PC-9 (cell line): ENCODE measurements at regions not wholly inside any gene's neighbourhood (a gene's known extent, or its start where the extent isn't known, plus 50 kb on each side); places are given as distances from the start of the nearest gene placed in this dataset.
A peak's percentile ranks its signal among the peaks of the same experiment; 100 is the strongest.
"Not testable (repeated sequence)": the region's sequence is repeated elsewhere in the genome, so short reads cannot be mapped to it uniquely, and the experiment has no call there.

Source experiments
- BruUV-seq: library from RNA; stranded (reverse); fragments of 400-500 nt; replicated peaks from 2 replicates; lab custom pipeline; 2021; lab: Mats Ljungman, UMichigan
- CTCF ChIA-PET: fragments of 300-600 bp; sonication (Branson Sonifier 250); formaldehyde crosslinking; loops from one replicate; lab custom pipeline; 2022; ENCODE audit warnings: antibody characterized with exemption; lab: Charles Lee
- POLR2A ChIA-PET: fragments of 300-600 bp; sonication (Branson Sonifier 250); formaldehyde crosslinking; loops from one replicate; lab custom pipeline; 2022; ENCODE audit warnings: antibody characterized with exemption; ENCODE audit not compliant: unreplicated experiment; lab: Charles Lee
- DNase-seq, 2 experiments: peaks; one replicate each; pipeline versions ENCODE4 v3.0.0 to v3.0.0-alpha.2; 2015 to 2022; ENCODE audit warnings: mixed read lengths in 1 of 2
- H2AFZ ChIP-seq: fragments of 200-600 bp; sonication (generic); 2 replicates; pipeline ENCODE4 v1.8.1; 2017; ENCODE audit warnings: antibody characterized with exemption
- H3F3A ChIP-seq: fragments of 200-600 bp; sonication (generic); 2 replicates; pipeline ENCODE4 v1.8.1; 2017; ENCODE audit warnings: antibody characterized with exemption, mild to moderate bottlenecking, low read depth; ENCODE audit not compliant: insufficient read depth
- H3K27ac ChIP-seq: fragments of 200-600 bp; sonication (generic); 2 replicates; pipeline ENCODE4 v1.6.1; 2016; ENCODE audit warnings: mixed run types
- H3K27me3 ChIP-seq: fragments of 200-600 bp; sonication (generic); 2 replicates; pipeline ENCODE4 v1.6.1; 2016; ENCODE audit warnings: low read depth, mixed run types; ENCODE audit not compliant: insufficient read depth
- H3K36me3 ChIP-seq: fragments of 200-600 bp; sonication (generic); 2 replicates; pipeline ENCODE4 v1.6.1; 2016; ENCODE audit warnings: low read depth, mixed run types
- H3K4me1 ChIP-seq: fragments of 200-600 bp; sonication (generic); replicated peaks from 2 replicates; pipeline ENCODE4 v1.6.1; 2016; ENCODE audit warnings: mixed run types; ENCODE audit not compliant: insufficient read depth
- H3K4me2 ChIP-seq: fragments of 200-600 bp; sonication (generic); 2 replicates; pipeline ENCODE4 v1.6.1; 2017; ENCODE audit warnings: mixed run types
- H3K4me3 ChIP-seq: fragments of 200-600 bp; sonication (generic); 2 replicates; pipeline ENCODE4 v1.6.1; 2016; ENCODE audit warnings: mixed run types
- H3K79me2 ChIP-seq: fragments of 200-600 bp; sonication (generic); 2 replicates; pipeline ENCODE4 v1.6.1; 2017; ENCODE audit warnings: low read depth, mixed run types
- H3K9me2 ChIP-seq: fragments of 200-600 bp; sonication (generic); 2 replicates; pipeline ENCODE4 v1.8.1; 2017; ENCODE audit warnings: mild to moderate bottlenecking; ENCODE audit not compliant: insufficient read depth
- H3K9me3 ChIP-seq: fragments of 200-600 bp; sonication (generic); 2 replicates; pipeline ENCODE4 v1.8.1; 2016; ENCODE audit warnings: low read depth; ENCODE audit not compliant: insufficient read depth
- H4K20me1 ChIP-seq: fragments of 200-600 bp; sonication (generic); 2 replicates; pipeline ENCODE4 v1.8.1; 2017; ENCODE audit not compliant: insufficient read depth
- EZH2 ChIP-seq: fragments of 200-600 bp; sonication (generic); IDR thresholded peaks from 2 replicates; pipeline ENCODE4 v1.8.0; 2017; ENCODE audit warnings: antibody characterized with exemption, low read depth
- intact Hi-C: fragments of 100-400 bp; cut with micrococcal nuclease; formaldehyde crosslinking; loops from one replicate; pipeline ENCODE4 v1.10.0; 2022; ENCODE audit not compliant: unreplicated experiment
- TF ChIP-seq, protein P1 (sequence below): fragments of 200-600 bp; sonication (generic); conservative IDR thresholded peaks from 2 replicates; pipeline ENCODE4 v1.6.1; 2017; ENCODE audit warnings: mixed run types, antibody characterized with exemption, mild to moderate bottlenecking, moderate library complexity

DNA sequence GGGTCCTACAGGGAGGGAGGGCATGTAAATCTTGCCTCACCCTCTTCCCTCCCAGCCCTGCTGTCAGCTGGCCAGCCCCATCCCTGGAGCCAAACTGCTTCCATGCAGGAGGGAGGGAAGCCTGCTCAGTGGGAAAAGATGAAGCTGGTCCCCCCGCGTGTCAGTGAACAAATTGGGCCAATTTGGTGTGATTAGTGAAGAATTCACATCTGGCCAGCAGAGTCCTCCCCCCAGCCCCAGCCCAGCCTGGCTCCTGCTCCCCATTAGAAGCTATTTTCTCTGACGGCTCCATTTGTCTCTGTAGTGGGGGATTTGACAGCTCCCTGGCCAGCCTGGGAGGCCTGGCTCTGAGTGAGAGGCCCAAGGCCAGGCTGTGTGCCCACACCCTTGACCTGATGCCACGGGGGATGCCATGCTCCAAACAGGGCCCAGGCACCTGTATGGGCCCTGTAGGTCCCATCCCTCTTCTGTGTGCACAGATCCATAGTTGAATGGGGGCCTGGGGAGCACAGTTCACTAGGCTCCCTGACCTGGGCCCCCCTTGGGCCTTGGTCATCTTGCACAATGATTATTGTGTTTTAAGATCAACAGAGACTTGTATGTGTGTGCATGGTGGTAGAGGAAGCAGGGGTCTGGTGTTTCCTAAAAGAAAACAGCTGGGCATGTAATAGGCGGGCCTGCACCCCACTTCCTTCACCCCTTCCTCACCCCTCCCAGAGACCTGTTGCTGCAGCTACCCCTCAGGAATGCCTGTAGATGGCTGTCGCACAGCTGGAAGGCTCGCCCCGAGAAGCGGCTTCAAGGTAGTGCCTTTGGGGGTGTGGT lies 50.7 kb upstream of the TAC4 start:
- Histone ChIP-seq H3K4me2 (no peak overlapping the region), H3K9me3 (no peaks in the 10 kb centered on the region), H3K36me3 (no peaks in the 10 kb centered on the region), H3K4me3 (no peak overlapping the region), H3F3A (peaks cover 65% of the 10 kb centered on the region), H3K9me2 (no peaks in the 10 kb centered on the region), H4K20me1 (no peaks in the 10 kb centered on the region), H3K27ac (no peak overlapping the region), H3K27me3 (no peaks in the 10 kb centered on the region), H2AFZ (no peak overlapping the region), H3K79me2 (peaks cover 8% of the 10 kb centered on the region), H3K4me1 (peaks cover 90% of the 10 kb centered on the region)
- TF ChIP-seq, protein P1, sequence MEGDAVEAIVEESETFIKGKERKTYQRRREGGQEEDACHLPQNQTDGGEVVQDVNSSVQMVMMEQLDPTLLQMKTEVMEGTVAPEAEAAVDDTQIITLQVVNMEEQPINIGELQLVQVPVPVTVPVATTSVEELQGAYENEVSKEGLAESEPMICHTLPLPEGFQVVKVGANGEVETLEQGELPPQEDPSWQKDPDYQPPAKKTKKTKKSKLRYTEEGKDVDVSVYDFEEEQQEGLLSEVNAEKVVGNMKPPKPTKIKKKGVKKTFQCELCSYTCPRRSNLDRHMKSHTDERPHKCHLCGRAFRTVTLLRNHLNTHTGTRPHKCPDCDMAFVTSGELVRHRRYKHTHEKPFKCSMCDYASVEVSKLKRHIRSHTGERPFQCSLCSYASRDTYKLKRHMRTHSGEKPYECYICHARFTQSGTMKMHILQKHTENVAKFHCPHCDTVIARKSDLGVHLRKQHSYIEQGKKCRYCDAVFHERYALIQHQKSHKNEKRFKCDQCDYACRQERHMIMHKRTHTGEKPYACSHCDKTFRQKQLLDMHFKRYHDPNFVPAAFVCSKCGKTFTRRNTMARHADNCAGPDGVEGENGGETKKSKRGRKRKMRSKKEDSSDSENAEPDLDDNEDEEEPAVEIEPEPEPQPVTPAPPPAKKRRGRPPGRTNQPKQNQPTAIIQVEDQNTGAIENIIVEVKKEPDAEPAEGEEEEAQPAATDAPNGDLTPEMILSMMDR, result no peak
- no peak for TF ChIP-seq EZH2
- CTCF ChIA-PET, result interaction anchor here (0.6 to 1.7 kb wide), 3 partner anchors 61 to 98 kb away, joined by 3 to 7 read pairs (median 3); no protein-coding TSS in a partner anchor
- POLR2A ChIA-PET, result interaction anchor here (0.6 kb wide), 1 partner anchor 12 kb away, joined by 4 read pairs; no protein-coding TSS in a partner anchor
- no peak for DNase-seq
- no TSS peak for BruUV-seq
- intact Hi-C loops, result no loop called here

DNA sequence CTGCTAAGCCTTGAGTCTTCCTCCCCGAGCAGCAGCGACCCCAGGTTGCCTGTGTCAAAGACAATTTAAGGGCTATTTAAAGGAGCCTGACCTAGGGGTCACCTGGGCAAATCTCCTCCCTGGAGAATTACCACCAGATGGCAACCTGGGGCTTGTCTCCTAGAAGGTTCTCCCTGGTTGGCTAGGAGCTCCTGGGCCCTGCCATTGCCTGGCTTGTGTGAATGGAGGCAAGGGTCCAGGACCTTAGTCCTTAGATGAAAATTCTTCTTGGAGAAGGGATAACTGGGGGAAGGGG lies 51.3 kb upstream of the TAC4 start:
- Histone ChIP-seq H3K27ac (no peak overlapping the region), H3K27me3 (no peaks in the 10 kb centered on the region), H3K4me2 (peak overlapping the region; percentile 17; the same call in 1 of the 2 replicates), H4K20me1 (no peaks in the 10 kb centered on the region), H3K79me2 (peaks cover 8% of the 10 kb centered on the region), H3K4me3 (no peak overlapping the region), H3K9me3 (no peaks in the 10 kb centered on the region), H3K4me1 (peaks cover 90% of the 10 kb centered on the region), H3K36me3 (no peaks in the 10 kb centered on the region), H3F3A (peaks cover 59% of the 10 kb centered on the region), H3K9me2 (no peaks in the 10 kb centered on the region), H2AFZ (no peak overlapping the region)
- no peak for TF ChIP-seq EZH2
- TF ChIP-seq, protein P1, result peak; percentile 61
- ChIA-PET CTCF (interaction anchor here (0.6 to 1.7 kb wide), 3 partner anchors 10 to 97 kb away, joined by 3 to 7 read pairs (median 4); no protein-coding TSS in a partner anchor), POLR2A (interaction anchor here (0.6 kb wide), 1 partner anchor 12 kb away, joined by 4 read pairs; no protein-coding TSS in a partner anchor)
- intact Hi-C loops, result no loop called here
- no TSS peak for BruUV-seq
- DNase-seq, result no peak

DNA sequence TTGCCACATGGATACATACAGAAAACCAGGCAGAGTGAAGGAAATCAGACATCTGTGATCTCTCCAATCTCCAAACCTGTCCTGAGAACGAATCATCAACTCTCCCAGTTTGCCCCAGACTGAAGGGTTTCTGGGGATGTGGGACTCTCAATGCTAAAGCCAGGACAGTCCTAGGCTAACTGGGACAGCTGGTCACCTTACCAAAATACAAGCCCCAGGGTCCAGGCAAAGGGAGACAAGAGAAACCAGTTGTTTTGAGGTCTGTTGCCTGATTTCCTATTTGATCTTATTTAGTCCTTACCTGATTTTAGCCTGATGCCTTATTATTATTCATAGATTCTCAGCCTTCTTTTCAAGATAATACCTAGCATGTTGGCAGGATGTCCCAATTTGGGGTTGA lies 51.7 kb upstream of the TAC4 start:
- peaks cover 55% of the 10 kb centered on the region for H3F3A ChIP-seq
- intact Hi-C loops, result no loop called here
- H3K9me2 ChIP-seq, result no peaks in the 10 kb centered on the region
- peaks cover 8% of the 10 kb centered on the region for H3K79me2 ChIP-seq
- CTCF ChIA-PET, result interaction anchor here (0.6 to 1.7 kb wide), 2 partner anchors 9 to 97 kb away, joined by 4 to 7 read pairs; no protein-coding TSS in a partner anchor
- H3K27me3 ChIP-seq, result no peaks in the 10 kb centered on the region
- no peaks in the 10 kb centered on the region for H3K9me3 ChIP-seq
- H3K4me2 ChIP-seq, result peak overlapping the region; percentile 17; the same call in 1 of the 2 replicates
- no peaks in the 10 kb centered on the region for H3K36me3 ChIP-seq
- no peak overlapping the region for H2AFZ ChIP-seq
- no TSS peak for BruUV-seq
- POLR2A ChIA-PET, result no interaction called here
- no peak overlapping the region for H3K27ac ChIP-seq
- TF ChIP-seq EZH2, result no peak
- TF ChIP-seq, protein P1, result no peak
- DNase-seq, result no peak
- no peak overlapping the region for H3K4me3 ChIP-seq
- no peaks in the 10 kb centered on the region for H4K20me1 ChIP-seq
- H3K4me1 ChIP-seq, result peaks cover 88% of the 10 kb centered on the region

DNA sequence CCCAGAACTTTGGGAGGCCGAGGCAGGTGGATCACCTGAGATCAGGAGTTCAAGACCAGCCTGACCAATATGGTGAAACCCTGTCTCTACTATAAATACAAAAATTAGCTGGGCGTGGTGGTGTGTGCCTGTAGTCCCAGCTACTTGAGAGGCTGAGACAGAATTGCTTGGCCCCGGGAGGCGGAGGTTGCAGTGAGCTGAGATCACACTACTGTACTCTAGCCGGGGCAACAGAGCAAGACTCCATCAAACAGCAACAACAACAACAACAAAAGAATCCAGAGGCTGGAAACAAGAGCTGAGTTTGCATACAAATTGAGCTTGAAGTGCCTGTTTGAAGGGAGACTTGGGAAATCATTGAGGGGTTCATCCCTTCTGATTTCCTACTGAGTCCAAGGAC lies 52.9 kb upstream of the TAC4 start:
- peak overlapping the region; percentile 72; the same call in 1 of the 2 replicates for H3K4me2 ChIP-seq
- DNase-seq, H2AFZ ChIP-seq, H3K4me3 ChIP-seq, H3K9me3 ChIP-seq, H3K79me2 ChIP-seq, H3K27me3 ChIP-seq, BruUV-seq, H3K36me3 ChIP-seq, POLR2A ChIA-PET, H4K20me1 ChIP-seq, H3K9me2 ChIP-seq: not testable (repeated sequence)
- CTCF ChIA-PET, result interaction anchor here (0.5 to 1.1 kb wide), 3 partner anchors 9 to 97 kb away, joined by 4 to 5 read pairs (median 4); no protein-coding TSS in a partner anchor
- intact Hi-C loops, result loop anchor here (1.0 kb wide), 1 partner anchor 14 kb away; no protein-coding TSS in a partner anchor
- H3K4me1 ChIP-seq, result peaks cover 88% of the 10 kb centered on the region
- H3F3A ChIP-seq, result peaks cover 53% of the 10 kb centered on the region
- peak overlapping the region; percentile 59 for H3K27ac ChIP-seq
